A549 (cell line): ENCODE measurements at regions not wholly inside any gene's neighbourhood (a gene's known extent, or its start where the extent isn't known, plus 50 kb on each side); places are given as distances from the start of the nearest gene placed in this dataset.

ENCODE experiments used
- ATAC-seq, 2 experiments: fragments of 200-7000 bp in 1 of 2; fragments of >200 bp in 1 of 2; cut with Nextera tagmentation in 1 of 2; cut with Tn5 transposase in 1 of 2; 3 replicates each; pipeline versions ENCODE4 v1.8.0 to v1.9.1; 2018 to 2020; ENCODE audit warnings: mild to moderate bottlenecking in 1 of 2, moderate library complexity in 1 of 2
- CTCF ChIA-PET: fragments of 300-600 bp; sonication (Branson Sonifier 250); formaldehyde crosslinking; extraction: SDS; loops from one replicate; lab custom pipeline; 2021; ENCODE audit warnings: antibody characterized with exemption, inconsistent platforms; lab: Yijun Ruan, JAX
- POLR2A ChIA-PET: fragments of 350-600 bp; formaldehyde crosslinking; extraction: SDS; loops from one replicate; lab custom pipeline; 2021; ENCODE audit warnings: antibody characterized with exemption, inconsistent platforms; lab: Yijun Ruan, JAX
- DNase-seq, 2 experiments: peaks; one replicate each; pipeline versions ENCODE4 v3.0.0 to v3.0.0-alpha.2; 2011 to 2016; ENCODE audit warnings: low read depth in 1 of 2, low spot score in 1 of 2
- FAIRE-seq: peaks from 2 replicates; lab custom pipeline; 2011; peaks lifted over from hg19 to GRCh38; lab: Jason Lieb, UNC
- H3K27ac ChIP-seq, 2 experiments: fragments of >200 bp; sonication (Bioruptor Twin); formaldehyde crosslinking; 3 replicates each; pipeline ENCODE4 v1.5.1; 2016 to 2017
- H3K4me1 ChIP-seq: fragments of >200 bp; sonication (Bioruptor Twin); formaldehyde crosslinking; 3 replicates; pipeline ENCODE4 v1.6.1; 2016
- H3K4me2 ChIP-seq: fragments of >200 bp; sonication (Bioruptor Twin); formaldehyde crosslinking; 3 replicates; pipeline ENCODE4 v1.6.1; 2016
- H3K4me3 ChIP-seq: fragments of >200 bp; sonication (Bioruptor Twin); formaldehyde crosslinking; 3 replicates; pipeline ENCODE4 v1.5.1; 2016
- H3K9me3 ChIP-seq: fragments of >200 bp; sonication (Bioruptor Twin); formaldehyde crosslinking; 3 replicates; pipeline ENCODE4 v1.6.1; 2016
- BHLHE40 ChIP-seq: IDR thresholded peaks from 2 replicates; pipeline ENCODE4 v1.6.1; 2012; ENCODE audit warnings: low read depth, low read length, inconsistent platforms
- CBX8 ChIP-seq: fragments of 200-600 bp; sonication (generic); IDR thresholded peaks from 2 replicates; pipeline ENCODE4 v1.6.1; 2016
- CEBPB ChIP-seq, 2 experiments: fragments of >200 bp in 1 of 2; sonication (Bioruptor Twin) in 1 of 2; formaldehyde crosslinking in 1 of 2; IDR thresholded peaks; 2 replicates each; pipeline ENCODE4 v1.6.1; 2012 to 2016
- CHD2 ChIP-seq: fragments of 150-350 bp; IDR thresholded peaks from 2 replicates; pipeline ENCODE4 v1.6.1; 2014; ENCODE audit warnings: low read length; ENCODE audit not compliant: partially characterized antibody
- CHD4 ChIP-seq: fragments of 200-600 bp; sonication (generic); IDR thresholded peaks from 2 replicates; pipeline ENCODE4 v1.6.1; 2016; ENCODE audit warnings: antibody characterized with exemption, mild to moderate bottlenecking, borderline replicate concordance
- E2F6 ChIP-seq: IDR thresholded peaks from 2 replicates; pipeline ENCODE4 v1.6.1; 2012; ENCODE audit warnings: low read depth, borderline replicate concordance
- EHF ChIP-seq: fragments of 250-450 bp; sonication (Bioruptor Pico); IDR thresholded peaks from 2 replicates; pipeline ENCODE4 v1.5.0; 2020; ENCODE audit warnings: mild to moderate bottlenecking
- ELK1 ChIP-seq: fragments of 150-350 bp; IDR thresholded peaks from 2 replicates; pipeline ENCODE4 v1.6.1; 2014; ENCODE audit warnings: low read depth, mild to moderate bottlenecking, low read length
- EP300 ChIP-seq, 2 experiments: fragments of >200 bp; sonication (Bioruptor Twin); formaldehyde crosslinking; IDR thresholded peaks; 2 replicates in 1 of 2; 3 replicates in 1 of 2; pipeline ENCODE4 v1.6.1; 2016 to 2017
- ESRRA ChIP-seq: fragments of 150-350 bp; IDR thresholded peaks from 2 replicates; pipeline ENCODE4 v1.6.1; 2014; ENCODE audit warnings: mild to moderate bottlenecking, low read length, borderline replicate concordance
- FOXS1 ChIP-seq: fragments of 250-450 bp; sonication (Bioruptor Pico); IDR thresholded peaks from 2 replicates; pipeline ENCODE4 v1.5.0; 2020; ENCODE audit warnings: mild to moderate bottlenecking, moderate library complexity
- GATA3 ChIP-seq: IDR thresholded peaks from 2 replicates; pipeline ENCODE4 v1.6.1; 2012; ENCODE audit warnings: borderline replicate concordance
- HOXB13 ChIP-seq: fragments of 250-450 bp; sonication (Bioruptor Pico); IDR thresholded peaks from 2 replicates; pipeline ENCODE4 v1.5.0; 2020; ENCODE audit warnings: low read depth, mild to moderate bottlenecking, moderate library complexity
- KDM5A ChIP-seq: fragments of 200-600 bp; sonication (generic); IDR thresholded peaks from 2 replicates; pipeline ENCODE4 v1.6.1; 2016; ENCODE audit warnings: antibody characterized with exemption, mild to moderate bottlenecking
- MAX ChIP-seq: IDR thresholded peaks from 2 replicates; pipeline ENCODE4 v1.6.1; 2012
- NR3C1 ChIP-seq: fragments of >200 bp; sonication (Bioruptor Twin); formaldehyde crosslinking; IDR thresholded peaks from 3 replicates; pipeline ENCODE4 v1.6.1; 2017
- PBX3 ChIP-seq: IDR thresholded peaks from 2 replicates; pipeline ENCODE4 v1.6.1; 2012
- PHF8 ChIP-seq: fragments of 200-600 bp; sonication (generic); IDR thresholded peaks from 2 replicates; pipeline ENCODE4 v1.6.1; 2016; ENCODE audit warnings: low read depth, mild to moderate bottlenecking, antibody characterized with exemption, moderate library complexity, borderline replicate concordance
- POLR2A ChIP-seq: IDR thresholded peaks from 2 replicates; pipeline ENCODE4 v1.6.1; 2012; ENCODE audit warnings: mild to moderate bottlenecking, low read length
- REST ChIP-seq: fragments of 200-600 bp; sonication (generic); IDR thresholded peaks from 2 replicates; pipeline ENCODE4 v1.6.1; 2016; ENCODE audit warnings: antibody characterized with exemption, mild to moderate bottlenecking, moderate library complexity
- RNF2 ChIP-seq: fragments of 200-600 bp; sonication (generic); IDR thresholded peaks from 2 replicates; pipeline ENCODE4 v1.6.1; 2016; ENCODE audit warnings: low read depth, mild to moderate bottlenecking, antibody characterized with exemption, moderate library complexity, borderline replicate concordance
- SMC3 ChIP-seq: fragments of >200 bp; sonication (Bioruptor Twin); formaldehyde crosslinking; IDR thresholded peaks from 3 replicates; pipeline ENCODE4 v1.6.1; 2018; ENCODE audit warnings: inconsistent platforms
- SREBF2 ChIP-seq: fragments of 450-650 bp; IDR thresholded peaks from 2 replicates; pipeline ENCODE4 v1.6.1; 2014; ENCODE audit warnings: mild to moderate bottlenecking, moderate library complexity
- TP53 ChIP-seq: fragments of 250-450 bp; sonication (Bioruptor Pico); IDR thresholded peaks from 2 replicates; pipeline ENCODE4 v1.5.0; 2021; ENCODE audit warnings: mild to moderate bottlenecking, moderate library complexity
- ZC3H11A ChIP-seq: fragments of 450-650 bp; IDR thresholded peaks from 2 replicates; pipeline ENCODE4 v1.6.1; 2014; ENCODE audit warnings: antibody characterized with exemption, mild to moderate bottlenecking
- WGBS: methylation state at CpG from one replicate; pipeline ENCODE4 v1.1.6; 2017; ENCODE audit errors: missing lambda C conversion rate; 5-methylcytosine and 5-hydroxymethylcytosine counted together

GRCh38 chr2:139367416-139367815 is 587.2 kb upstream of the NXPH2 start (continued):
- TF ChIP-seq ELK1 = no peak
- TF ChIP-seq SMC3 = no peak
- TF ChIP-seq, all 56 proteins: peak for 0

- no peak for FAIRE-seq
- H3K27ac ChIP-seq = no peak overlapping the region
- no peak for ATAC-seq
- TF ChIP-seq ZC3H11A = no peak
- no peak for TF ChIP-seq CHD2
- no peak for TF ChIP-seq FOXS1 (CRISPR knock-in tag)
- no peak for TF ChIP-seq NR3C1
- no peak for TF ChIP-seq CHD4
- no peak for TF ChIP-seq SREBF2
- no peak for TF ChIP-seq EHF (CRISPR knock-in tag)
- TF ChIP-seq CEBPB (IDR thresholded peaks at IDR 0.05) = no peak
- TF ChIP-seq EP300 (IDR thresholded peaks at IDR 0.05) = no peak
- no peak for TF ChIP-seq CBX8
- TF ChIP-seq REST = no peak
- TF ChIP-seq RNF2 = no peak
- no peak for TF ChIP-seq PBX3
- TF ChIP-seq MAX = no peak
- no peak for TF ChIP-seq ESRRA
- TF ChIP-seq E2F6 = no peak
- TF ChIP-seq HOXB13 (CRISPR knock-in tag) = no peak
- TF ChIP-seq BHLHE40 = no peak
- no peak for TF ChIP-seq GATA3
- H3K4me1 ChIP-seq = no peaks in the 10 kb centered on the region
- DNase-seq = no peak
- CTCF ChIA-PET = no interaction called here
- no peak overlapping the region for H3K4me3 ChIP-seq
- POLR2A ChIA-PET = no interaction called here
- H3K4me2 ChIP-seq = no peak overlapping the region
- 4% methylated on average over 2 of the region's 2 CpGs for WGBS
- no peaks in the 10 kb centered on the region for H3K9me3 ChIP-seq
Observed at GRCh38 chr2:139366681-139367080, 586.5 kb upstream of the NXPH2 start.

- DNase-seq (no peak), ATAC-seq (no peak), FAIRE-seq (no peak)
- CTCF ChIA-PET = interaction anchor here (0.7 kb wide), 1 partner anchor 250 kb away, joined by 3 read pairs; no protein-coding TSS in a partner anchor
- TF ChIP-seq ELK1 (no peak), PHF8 (no peak), RNF2 (no peak), TP53 (CRISPR knock-in tag) (no peak), KDM5A (no peak), POLR2A (no peak)
- POLR2A ChIA-PET = no interaction called here
- no peak overlapping the region for H3K4me2 ChIP-seq
- 5% methylated on average over 5 of the region's 5 CpGs for WGBS
- H3K4me3 ChIP-seq = no peak overlapping the region
- no peaks in the 10 kb centered on the region for H3K4me1 ChIP-seq
- H3K27ac ChIP-seq = no peak overlapping the region
- H3K9me3 ChIP-seq = no peaks in the 10 kb centered on the region
Observed at GRCh38 chr2:139365189-139365588, 585.0 kb upstream of the NXPH2 start.
